PC-3 (cell line): ENCODE measurements at regions not wholly inside any gene's neighbourhood (a gene's known extent, or its start where the extent isn't known, plus 50 kb on each side); places are given as distances from the start of the nearest gene placed in this dataset.

ENCODE experiments used
- ATAC-seq: fragments of 200-7000 bp; cut with Tn5 transposase; 2 replicates; pipeline ENCODE4 v1.9.1; 2020; ENCODE audit warnings: mild to moderate bottlenecking, moderate library complexity
- BruUV-seq: library from RNA; stranded (reverse); fragments of 400-500 nt; replicated peaks from 2 replicates; lab custom pipeline; 2021; lab: Mats Ljungman, UMichigan
- CTCF ChIA-PET: fragments of 300-600 bp; sonication (Branson Sonifier 250); formaldehyde crosslinking; loops from one replicate; lab custom pipeline; 2022; ENCODE audit warnings: antibody characterized with exemption; lab: Charles Lee
- POLR2A ChIA-PET: fragments of 300-600 bp; sonication (Branson Sonifier 250); formaldehyde crosslinking; loops from one replicate; lab custom pipeline; 2022; ENCODE audit warnings: antibody characterized with exemption; ENCODE audit not compliant: unreplicated experiment; lab: Charles Lee
- DNase-seq: peaks from one replicate; pipeline ENCODE4 v3.0.0-alpha.2; 2015
- H2AFZ ChIP-seq: fragments of 300-600 bp; sonication (generic); 2 replicates; pipeline ENCODE4 v1.6.0; 2016; ENCODE audit warnings: antibody characterized with exemption, low read length
- H3F3A ChIP-seq: fragments of 300-600 bp; sonication (generic); one replicate; pipeline ENCODE4 v1.6.0; 2017; ENCODE audit warnings: antibody characterized with exemption, low read length, control low read depth, mild to moderate bottlenecking; ENCODE audit not compliant: unreplicated experiment
- H3K27ac ChIP-seq: fragments of 300-600 bp; sonication (generic); 2 replicates; pipeline ENCODE4 v1.5.1; 2016; ENCODE audit warnings: mild to moderate bottlenecking, low read length
- H3K27me3 ChIP-seq: fragments of 300-600 bp; sonication (generic); 2 replicates; pipeline ENCODE4 v1.6.1; 2016; ENCODE audit warnings: low read length, mixed read lengths
- H3K36me3 ChIP-seq: fragments of 300-600 bp; sonication (generic); 2 replicates; pipeline ENCODE4 v1.6.1; 2016; ENCODE audit warnings: low read depth, mixed run types, low read length, mixed read lengths
- H3K4me1 ChIP-seq: fragments of 300-600 bp; sonication (generic); 2 replicates; pipeline ENCODE4 v1.5.1; 2016; ENCODE audit warnings: low read length; ENCODE audit not compliant: insufficient read depth
- H3K4me2 ChIP-seq: fragments of 300-600 bp; sonication (generic); 2 replicates; pipeline ENCODE4 v1.6.0; 2016; ENCODE audit warnings: low read length
- H3K4me3 ChIP-seq: fragments of 300-600 bp; sonication (generic); 2 replicates; pipeline ENCODE4 v1.5.1; 2016; ENCODE audit warnings: mild to moderate bottlenecking, low read length, mixed read lengths
- H3K79me2 ChIP-seq: fragments of 300-600 bp; sonication (generic); 2 replicates; pipeline ENCODE4 v1.6.1; 2017; ENCODE audit warnings: low read length, mixed read lengths
- H3K9ac ChIP-seq: fragments of 300-600 bp; sonication (generic); 2 replicates; pipeline ENCODE4 v1.6.0; 2016; ENCODE audit warnings: mild to moderate bottlenecking, low read length
- H3K9me2 ChIP-seq: fragments of 300-600 bp; sonication (generic); replicated peaks from 2 replicates; pipeline ENCODE4 v1.6.1; 2016; ENCODE audit warnings: mixed run types, low read length, mixed read lengths
- H3K9me3 ChIP-seq: fragments of 300-600 bp; sonication (generic); 2 replicates; pipeline ENCODE4 v1.6.1; 2016; ENCODE audit warnings: low read length, mixed read lengths
- H4K20me1 ChIP-seq: fragments of 300-600 bp; sonication (generic); 2 replicates; pipeline ENCODE4 v1.6.1; 2016; ENCODE audit warnings: low read length, mixed read lengths
- CTCF ChIP-seq: fragments of 300-600 bp; sonication (generic); conservative IDR thresholded peaks from 2 replicates; pipeline ENCODE4 v1.5.1; 2017; ENCODE audit warnings: antibody characterized with exemption, low read depth, mild to moderate bottlenecking, low read length
- EZH2 ChIP-seq: fragments of 300-600 bp; sonication (generic); IDR thresholded peaks from one replicate; pipeline ENCODE4 v1.6.1; 2017; ENCODE audit warnings: antibody characterized with exemption, mild to moderate bottlenecking, low read length; ENCODE audit not compliant: unreplicated experiment
- EZH2phosphoT487 ChIP-seq: fragments of 300-600 bp; sonication (generic); IDR thresholded peaks from 2 replicates; pipeline ENCODE4 v1.6.1; 2018; ENCODE audit warnings: mild to moderate bottlenecking, antibody characterized with exemption, low read length, borderline replicate concordance
- intact Hi-C: fragments of 100-400 bp; cut with micrococcal nuclease; formaldehyde crosslinking; loops from 2 replicates; pipeline ENCODE4 v1.9.0; 2023

DNA sequence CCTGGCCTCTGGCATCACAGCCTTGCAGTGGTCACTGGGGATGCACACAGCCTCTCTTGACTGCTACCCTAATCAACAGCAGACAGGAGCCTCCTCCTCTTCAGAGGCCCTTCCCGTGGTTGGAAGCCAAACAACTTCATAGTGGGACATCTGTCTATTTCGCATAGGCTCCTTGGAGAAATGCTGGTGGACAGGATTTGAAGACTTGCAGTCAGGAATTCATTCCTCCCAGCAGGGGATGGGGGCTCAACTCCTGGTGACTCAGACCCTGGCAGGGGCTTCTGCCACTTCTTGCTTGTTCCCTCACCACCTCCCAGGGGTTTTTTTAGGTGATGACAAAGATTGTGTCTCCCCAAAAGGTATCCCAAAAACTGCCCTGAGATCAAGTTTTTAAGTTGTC, 191.7 kb upstream of the CAMK1G start:
- no peak overlapping the region for H3K9ac ChIP-seq
- no peak for ATAC-seq
- H3K36me3 ChIP-seq: no peaks in the 10 kb centered on the region
- no TSS peak for BruUV-seq
- H3K9me3 ChIP-seq: no peaks in the 10 kb centered on the region
- intact Hi-C loops: no loop called here
- peaks cover 3% of the 10 kb centered on the region for H3F3A ChIP-seq
- CTCF ChIA-PET: no interaction called here
- no peak overlapping the region for H2AFZ ChIP-seq
- H3K27me3 ChIP-seq: no peaks in the 10 kb centered on the region
- H4K20me1 ChIP-seq: no peaks in the 10 kb centered on the region
- POLR2A ChIA-PET: no interaction called here
- H3K4me2 ChIP-seq: no peak overlapping the region
- no peaks in the 10 kb centered on the region for H3K79me2 ChIP-seq
- no peak overlapping the region for H3K27ac ChIP-seq
- no peak for TF ChIP-seq CTCF
- TF ChIP-seq EZH2: no peak
- no peak for TF ChIP-seq EZH2phosphoT487
- H3K4me3 ChIP-seq: no peak overlapping the region
- H3K4me1 ChIP-seq: peaks cover 36% of the 10 kb centered on the region
- H3K9me2 ChIP-seq: no peaks in the 10 kb centered on the region
- DNase-seq: no peak

DNA sequence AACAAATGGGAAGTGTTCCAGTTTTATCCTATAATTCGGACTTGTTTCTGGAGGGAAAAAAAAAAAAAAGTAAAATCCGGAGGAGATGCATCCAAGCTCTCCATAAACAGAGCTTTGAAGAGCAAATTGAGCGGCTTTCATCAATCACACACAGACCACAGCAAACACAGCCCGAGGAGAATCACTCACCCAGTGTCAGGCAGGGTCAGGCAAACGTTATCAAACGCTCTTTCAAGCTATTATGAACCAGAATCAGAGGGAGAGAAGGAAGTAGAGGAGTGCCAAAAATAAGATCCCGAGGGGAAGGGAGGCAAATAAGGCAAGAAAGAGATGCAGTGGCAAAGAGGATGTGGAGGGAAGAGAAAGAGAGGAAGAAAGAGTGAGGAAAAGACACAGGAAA, 188.3 kb upstream of the CAMK1G start:
- ChIA-PET POLR2A (no interaction called here), CTCF (no interaction called here)
- Histone ChIP-seq H3K9me3 (no peaks in the 10 kb centered on the region), H3K4me3 (no peak overlapping the region), H2AFZ (no peak overlapping the region), H3K27me3 (no peaks in the 10 kb centered on the region), H4K20me1 (no peaks in the 10 kb centered on the region), H3K36me3 (no peaks in the 10 kb centered on the region), H3K9ac (no peak overlapping the region), H3K9me2 (no peaks in the 10 kb centered on the region), H3K79me2 (no peaks in the 10 kb centered on the region), H3K4me2 (no peak overlapping the region), H3K27ac (no peak overlapping the region), H3F3A (peaks cover 6% of the 10 kb centered on the region), H3K4me1 (peaks cover 34% of the 10 kb centered on the region)
- TF ChIP-seq CTCF (no peak), EZH2phosphoT487 (no peak), EZH2 (no peak)
- DNase-seq (no peak), ATAC-seq (no peak)
- intact Hi-C loops: no loop called here
- BruUV-seq: no TSS peak

DNA sequence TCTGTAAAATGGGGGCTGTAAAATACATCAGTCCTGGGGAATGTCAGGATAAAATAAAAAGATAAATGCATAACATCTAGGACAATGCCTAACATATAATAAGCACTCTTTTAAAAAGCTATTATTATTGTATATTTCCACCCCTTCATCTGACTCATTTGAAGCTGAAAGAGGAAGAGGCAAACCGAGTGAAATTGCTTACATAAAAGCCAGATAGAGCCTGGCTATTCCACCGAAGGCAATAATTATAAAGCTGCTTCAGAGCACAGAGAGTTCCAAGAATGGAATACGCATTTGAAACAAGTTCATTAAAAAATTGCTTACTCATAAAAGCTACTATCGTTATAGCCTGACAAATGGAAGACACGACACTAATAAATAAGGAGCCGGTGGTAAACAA, 186.1 kb upstream of the CAMK1G start:
- CTCF ChIA-PET: interaction anchor here (1.1 kb wide), 1 partner anchor 19 kb away, joined by 3 read pairs; no protein-coding TSS in a partner anchor
- Histone ChIP-seq H3K9me2 (no peaks in the 10 kb centered on the region), H3K9ac (no peak overlapping the region), H4K20me1 (no peaks in the 10 kb centered on the region), H3F3A (peaks cover 6% of the 10 kb centered on the region), H2AFZ (no peak overlapping the region), H3K4me3 (no peak overlapping the region), H3K36me3 (no peaks in the 10 kb centered on the region), H3K27me3 (no peaks in the 10 kb centered on the region), H3K9me3 (no peaks in the 10 kb centered on the region), H3K27ac (peak overlapping the region; percentile 89), H3K79me2 (no peaks in the 10 kb centered on the region), H3K4me1 (peaks cover 38% of the 10 kb centered on the region), H3K4me2 (no peak overlapping the region)
- ATAC-seq (no peak), DNase-seq (no peak)
- TF ChIP-seq CTCF: no peak
- no peak for TF ChIP-seq EZH2
- no peak for TF ChIP-seq EZH2phosphoT487
- POLR2A ChIA-PET: no interaction called here
- no TSS peak for BruUV-seq
- intact Hi-C loops: no loop called here
